ENCODE measurements at regions not wholly inside any gene's neighbourhood (a gene's known extent, or its start where the extent isn't known, plus 50 kb on each side); places are given as distances from the start of the nearest gene placed in this dataset.
"Not testable (repeated sequence)": the region's sequence is repeated elsewhere in the genome, so short reads cannot be mapped to it uniquely, and the experiment has no call there.

- Histone ChIP-seq H3K4me1 (ENCODE audit: insufficient read depth, low read length) (no peaks in the 10 kb centered on the region), H3K9ac (ENCODE audit: low read depth, low read length) (no peak overlapping the region), H3K9me3 (ENCODE audit: control insufficient read depth, insufficient read depth, low read length) (no peaks in the 10 kb centered on the region), H3K36me3 (ENCODE audit: insufficient read depth, low read length) (no peaks in the 10 kb centered on the region)
These were observed 700.8 kb upstream of the KCND2 start for GRCh38 chr7:119572132-119572531.

DNA sequence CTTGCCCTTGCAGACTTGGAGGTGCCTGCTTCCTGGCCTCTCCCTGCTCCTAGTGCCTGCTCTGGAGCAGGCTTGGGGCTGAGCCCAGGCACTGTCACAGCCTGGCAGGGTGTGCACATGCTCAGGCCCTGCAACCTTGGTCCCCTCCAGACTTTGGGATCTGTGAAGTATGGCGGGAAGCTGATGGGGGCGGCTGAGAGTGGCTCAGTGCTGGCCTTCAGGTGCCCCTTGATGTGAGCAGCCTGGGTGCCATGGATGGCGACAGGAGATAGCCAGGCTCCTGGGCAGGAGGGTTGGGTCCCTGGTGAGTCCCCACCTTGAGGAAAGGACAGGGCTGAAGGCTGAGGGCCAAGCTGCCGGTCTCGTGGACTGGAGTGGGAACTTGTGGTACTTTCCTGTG is 700.4 kb upstream of the KCND2 start:
- Histone ChIP-seq H3K36me3 (ENCODE audit: insufficient read depth, low read length) (no peaks in the 10 kb centered on the region), H3K4me1 (ENCODE audit: insufficient read depth, low read length) (no peaks in the 10 kb centered on the region), H3K9ac (ENCODE audit: low read depth, low read length) (no peak overlapping the region), H3K9me3 (ENCODE audit: control insufficient read depth, insufficient read depth, low read length) (no peaks in the 10 kb centered on the region)

DNA sequence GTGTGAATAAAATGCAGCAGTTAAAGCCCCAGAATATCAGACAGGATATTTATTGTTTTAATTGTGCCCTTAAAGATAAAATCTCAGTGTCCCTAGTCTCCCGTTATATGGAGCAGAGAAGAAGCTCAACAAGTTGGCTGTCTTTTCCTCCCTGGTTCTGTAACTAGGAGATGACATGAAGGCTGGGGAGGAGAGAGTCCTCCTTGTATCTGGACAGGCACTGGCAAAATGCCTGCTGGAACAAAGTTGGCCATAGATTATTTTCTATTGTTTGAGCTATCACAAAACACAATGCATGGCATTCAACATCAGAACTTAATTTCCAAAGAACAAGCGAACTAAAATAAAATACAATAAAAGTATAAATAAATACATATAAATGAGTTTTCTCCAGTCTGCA is 694.9 kb upstream of the KCND2 start:
- H3K9me3 ChIP-seq (ENCODE audit: control insufficient read depth, insufficient read depth, low read length): no peaks in the 10 kb centered on the region

GRCh38 chr7:119594956-119595355 is 678.0 kb upstream of the KCND2 start:
- Histone ChIP-seq H3K4me1 (ENCODE audit: insufficient read depth, low read length) (peaks cover 12% of the 10 kb centered on the region; the same call in 1 of the 2 replicates), H3K9me3 (ENCODE audit: control insufficient read depth, insufficient read depth, low read length) (no peaks in the 10 kb centered on the region), H3K36me3 (ENCODE audit: insufficient read depth, low read length) (no peaks in the 10 kb centered on the region), H3K9ac (ENCODE audit: low read depth, low read length) (no peak overlapping the region)

More for the DNA sequence above, 694.9 kb upstream of the KCND2 start:
- no peaks in the 10 kb centered on the region for H3K36me3 ChIP-seq (ENCODE audit: insufficient read depth, low read length)
- H3K9ac ChIP-seq (ENCODE audit: low read depth, low read length): no peak overlapping the region
- no peaks in the 10 kb centered on the region for H3K4me1 ChIP-seq (ENCODE audit: insufficient read depth, low read length)

DNA sequence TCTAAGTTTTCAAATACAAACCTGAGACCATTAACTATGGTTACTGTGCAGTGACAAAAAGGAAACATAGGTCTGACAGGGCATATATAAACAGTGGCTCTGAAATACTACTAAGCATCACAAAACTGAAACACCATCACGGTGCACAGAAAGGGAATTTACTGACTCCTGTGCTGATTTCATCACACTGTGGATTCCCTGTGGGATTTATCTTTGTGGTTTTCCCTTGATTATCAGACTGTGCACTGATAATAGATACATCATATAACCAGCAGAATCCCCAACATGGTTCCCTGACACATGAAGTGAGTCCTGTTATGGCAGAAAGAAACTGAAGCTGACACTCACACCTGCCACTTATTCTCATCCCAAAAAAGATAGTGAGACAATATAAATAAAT is 676.3 kb upstream of the KCND2 start:
- Histone ChIP-seq H3K9me3 (ENCODE audit: control insufficient read depth, insufficient read depth, low read length) (no peaks in the 10 kb centered on the region), H3K36me3 (ENCODE audit: insufficient read depth, low read length) (no peaks in the 10 kb centered on the region), H3K4me1 (ENCODE audit: insufficient read depth, low read length) (peaks cover 12% of the 10 kb centered on the region; the same call in 1 of the 2 replicates), H3K9ac (ENCODE audit: low read depth, low read length) (no peak overlapping the region)

GRCh38 chr7:119606297-119606696 is 666.7 kb upstream of the KCND2 start:
- H3K4me1 ChIP-seq (ENCODE audit: insufficient read depth, low read length): no peaks in the 10 kb centered on the region
- H3K36me3 ChIP-seq (ENCODE audit: insufficient read depth, low read length): no peaks in the 10 kb centered on the region
- H3K9ac ChIP-seq (ENCODE audit: low read depth, low read length): no peak overlapping the region
- no peaks in the 10 kb centered on the region for H3K9me3 ChIP-seq (ENCODE audit: control insufficient read depth, insufficient read depth, low read length)

GRCh38 chr7:119620769-119621168 is 652.2 kb upstream of the KCND2 start:
- Histone ChIP-seq H3K4me1 (ENCODE audit: insufficient read depth, low read length) (no peaks in the 10 kb centered on the region), H3K9ac (ENCODE audit: low read depth, low read length) (no peak overlapping the region), H3K36me3 (ENCODE audit: insufficient read depth, low read length) (no peaks in the 10 kb centered on the region), H3K9me3 (ENCODE audit: control insufficient read depth, insufficient read depth, low read length) (no peaks in the 10 kb centered on the region)

DNA sequence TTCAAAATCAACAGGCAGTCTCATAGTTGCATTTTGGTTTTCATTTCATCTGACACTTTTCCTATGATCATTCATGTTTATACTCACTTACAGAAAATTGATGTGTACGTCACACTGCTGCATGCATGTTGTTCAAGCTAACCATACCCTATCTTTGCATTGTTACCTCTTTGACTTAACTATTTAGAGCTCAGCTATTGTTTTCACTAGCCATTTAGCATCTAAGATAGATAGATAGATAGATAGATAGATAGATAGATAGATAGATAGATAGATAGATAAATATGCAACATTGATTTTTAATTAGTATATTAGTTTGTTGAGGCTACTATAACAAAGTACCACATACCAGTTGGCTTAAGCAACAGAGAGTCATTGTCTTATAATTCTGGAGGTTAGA is 649.5 kb upstream of the KCND2 start:
- Histone ChIP-seq H3K9me3 (ENCODE audit: control insufficient read depth, insufficient read depth, low read length) (no peaks in the 10 kb centered on the region), H3K36me3 (ENCODE audit: insufficient read depth, low read length) (no peaks in the 10 kb centered on the region)

DNA sequence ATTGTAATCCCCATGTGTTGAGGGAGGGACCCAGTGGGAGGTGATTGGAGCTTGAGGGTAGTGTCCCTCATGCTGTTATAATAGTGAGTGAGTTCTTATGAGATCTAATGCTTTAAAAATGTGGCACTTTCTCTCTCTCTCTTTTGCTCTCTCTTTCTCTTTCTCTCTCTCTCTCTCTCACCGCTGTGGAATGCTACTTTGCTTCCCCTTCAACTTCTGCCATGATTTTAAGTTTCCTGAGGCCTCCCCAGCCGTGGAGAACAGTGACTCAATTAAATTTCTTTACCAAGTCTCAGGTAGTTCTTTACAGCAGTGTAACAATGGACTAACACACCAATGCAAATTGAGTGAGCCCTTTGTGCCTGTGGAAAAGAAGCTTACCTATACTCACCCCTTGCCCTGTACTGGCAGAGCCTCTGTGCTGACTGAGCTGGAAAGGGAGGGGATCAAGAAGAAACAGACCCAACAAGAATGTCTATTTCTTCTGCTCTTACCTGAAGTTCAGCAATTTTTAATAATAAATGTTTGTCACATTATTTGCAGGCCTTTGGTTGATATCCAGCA is 642.5 kb upstream of the KCND2 start:
- Histone ChIP-seq H3K9ac (ENCODE audit: low read depth, low read length) (no peak overlapping the region), H3K36me3 (ENCODE audit: insufficient read depth, low read length) (no peaks in the 10 kb centered on the region), H3K9me3 (ENCODE audit: control insufficient read depth, insufficient read depth, low read length) (no peaks in the 10 kb centered on the region), H3K4me1 (ENCODE audit: insufficient read depth, low read length) (no peaks in the 10 kb centered on the region)

More for the DNA sequence above, 649.5 kb upstream of the KCND2 start:
- Histone ChIP-seq H3K9ac (ENCODE audit: low read depth, low read length) (no peak overlapping the region), H3K4me1 (ENCODE audit: insufficient read depth, low read length) (no peaks in the 10 kb centered on the region)

DNA sequence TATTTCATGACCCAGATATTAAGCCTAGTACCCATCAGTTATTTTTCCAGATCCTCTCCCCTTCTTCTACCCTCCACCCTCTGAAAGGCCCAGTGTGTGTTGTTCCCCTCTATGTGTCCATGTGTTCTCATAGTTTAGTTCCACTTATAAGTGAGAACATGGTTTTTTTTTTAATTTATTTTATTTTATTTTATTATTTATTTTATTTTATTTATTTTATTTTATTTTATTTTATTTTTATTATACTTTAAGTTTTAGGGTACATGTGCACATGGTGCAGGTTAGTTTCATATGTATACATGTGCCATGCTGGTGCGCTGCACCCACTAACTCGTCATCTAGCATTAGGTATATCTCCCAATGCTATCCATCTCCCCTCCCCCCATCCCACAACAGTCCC is 639.2 kb upstream of the KCND2 start:
- H3K9ac ChIP-seq (ENCODE audit: low read depth, low read length); H3K9me3 ChIP-seq (ENCODE audit: control insufficient read depth, insufficient read depth, low read length); H3K4me1 ChIP-seq (ENCODE audit: insufficient read depth, low read length); H3K36me3 ChIP-seq (ENCODE audit: insufficient read depth, low read length): not testable (repeated sequence)

- Histone ChIP-seq H3K9ac (ENCODE audit: low read depth, low read length) (no peak overlapping the region), H3K4me1 (ENCODE audit: insufficient read depth, low read length) (no peaks in the 10 kb centered on the region), H3K36me3 (ENCODE audit: insufficient read depth, low read length) (no peaks in the 10 kb centered on the region), H3K9me3 (ENCODE audit: control insufficient read depth, insufficient read depth, low read length) (no peaks in the 10 kb centered on the region; the same call in 1 of the 2 replicates)
These were observed 632.6 kb upstream of the KCND2 start for GRCh38 chr7:119640326-119640725.

DNA sequence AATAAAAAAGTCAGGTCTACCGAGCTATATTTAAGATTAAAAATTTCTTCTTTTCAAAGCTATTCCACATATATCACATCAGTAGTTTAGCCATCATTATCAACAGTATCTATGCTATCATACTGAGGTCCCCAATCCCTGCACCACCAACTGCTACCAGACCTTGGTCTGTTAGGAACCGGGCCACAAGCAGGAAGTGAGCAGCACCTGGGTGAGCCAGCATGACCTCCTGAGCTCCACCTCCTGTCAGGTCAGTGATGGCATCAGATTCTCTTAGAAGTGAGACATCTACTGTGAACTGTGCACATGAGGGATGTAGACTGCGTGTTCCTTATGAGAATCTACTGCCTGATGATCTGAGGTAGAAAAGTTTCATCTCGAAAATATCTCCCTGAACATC is 632.1 kb upstream of the KCND2 start:
- H3K9ac ChIP-seq (ENCODE audit: low read depth, low read length): no peak overlapping the region
- H3K4me1 ChIP-seq (ENCODE audit: insufficient read depth, low read length): no peaks in the 10 kb centered on the region
- H3K9me3 ChIP-seq (ENCODE audit: control insufficient read depth, insufficient read depth, low read length): no peaks in the 10 kb centered on the region; the same call in 1 of the 2 replicates
- no peaks in the 10 kb centered on the region for H3K36me3 ChIP-seq (ENCODE audit: insufficient read depth, low read length)

GRCh38 chr7:119643558-119643957 is 629.4 kb upstream of the KCND2 start:
- Histone ChIP-seq H3K36me3 (ENCODE audit: insufficient read depth, low read length) (no peaks in the 10 kb centered on the region), H3K9me3 (ENCODE audit: control insufficient read depth, insufficient read depth, low read length) (no peaks in the 10 kb centered on the region), H3K4me1 (ENCODE audit: insufficient read depth, low read length) (no peaks in the 10 kb centered on the region), H3K9ac (ENCODE audit: low read depth, low read length) (no peak overlapping the region)

GRCh38 chr7:119647286-119647685 is 625.7 kb upstream of the KCND2 start:
- no peaks in the 10 kb centered on the region for H3K36me3 ChIP-seq (ENCODE audit: insufficient read depth, low read length)
- no peaks in the 10 kb centered on the region for H3K4me1 ChIP-seq (ENCODE audit: insufficient read depth, low read length)
- H3K9ac ChIP-seq (ENCODE audit: low read depth, low read length): no peak overlapping the region
- H3K9me3 ChIP-seq (ENCODE audit: control insufficient read depth, insufficient read depth, low read length): no peaks in the 10 kb centered on the region

GRCh38 chr7:119648752-119649151 is 624.2 kb upstream of the KCND2 start:
- H3K36me3 ChIP-seq (ENCODE audit: insufficient read depth, low read length); H3K9me3 ChIP-seq (ENCODE audit: control insufficient read depth, insufficient read depth, low read length); H3K9ac ChIP-seq (ENCODE audit: low read depth, low read length); H3K4me1 ChIP-seq (ENCODE audit: insufficient read depth, low read length): not testable (repeated sequence)

- H3K9me3 ChIP-seq (ENCODE audit: control insufficient read depth, insufficient read depth, low read length): no peaks in the 10 kb centered on the region
- no peaks in the 10 kb centered on the region for H3K36me3 ChIP-seq (ENCODE audit: insufficient read depth, low read length)
- no peak overlapping the region for H3K9ac ChIP-seq (ENCODE audit: low read depth, low read length)
- no peaks in the 10 kb centered on the region for H3K4me1 ChIP-seq (ENCODE audit: insufficient read depth, low read length)
These were observed 612.9 kb upstream of the KCND2 start for GRCh38 chr7:119660080-119660479.
